ENCODE measurements at regions not wholly inside any gene's neighbourhood (a gene's known extent, or its start where the extent isn't known, plus 50 kb on each side); places are given as distances from the start of the nearest gene placed in this dataset.

DNA sequence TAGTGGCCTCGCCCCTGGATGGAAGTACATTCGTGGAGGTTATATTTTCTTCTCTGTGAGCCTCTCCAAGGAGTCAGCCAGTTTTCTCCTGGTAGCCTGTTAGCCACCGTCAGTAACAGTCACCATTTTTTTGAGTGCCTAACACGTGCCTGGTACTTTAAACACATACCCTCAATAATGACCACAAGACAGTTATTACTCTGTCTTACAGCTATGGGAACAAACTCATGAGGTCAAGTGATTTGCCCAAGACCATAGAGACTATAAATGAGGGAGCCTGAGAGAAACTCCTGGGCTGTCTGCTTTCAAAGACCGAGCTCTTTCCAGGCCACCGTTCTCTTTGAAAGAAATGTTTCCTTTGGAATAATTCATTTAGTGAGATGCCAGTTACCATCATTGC lies 90.4 kb downstream of the PALM2AKAP2 start:
- no peak overlapping the region for H3K27ac ChIP-seq (ENCODE audit: low read depth, low read length, poor library complexity, severe bottlenecking)
- H3K4me2 ChIP-seq (ENCODE audit: low read length): no peak overlapping the region
- no peaks in the 10 kb centered on the region for H3K36me3 ChIP-seq (ENCODE audit: insufficient read depth, low read length)
- H3K9me2 ChIP-seq (ENCODE audit: low read depth, low read length): no peaks in the 10 kb centered on the region
- no peak overlapping the region for H3K9ac ChIP-seq (ENCODE audit: low read length)
- no peak overlapping the region for H2AFZ ChIP-seq (ENCODE audit: low read length)
- H3F3A ChIP-seq (ENCODE audit: insufficient read depth, low read length): no peaks in the 10 kb centered on the region
- H3K4me1 ChIP-seq (ENCODE audit: insufficient read depth, low read length, severe bottlenecking): no peaks in the 10 kb centered on the region
- peaks cover 2% of the 10 kb centered on the region; the same call in 1 of the 2 replicates for H3K27me3 ChIP-seq (ENCODE audit: insufficient read depth, low read length)
- TF ChIP-seq EZH2 (IDR thresholded peaks at IDR 0.05; ENCODE audit: borderline replicate concordance, low read length): no peak
- TF ChIP-seq, protein P1, sequence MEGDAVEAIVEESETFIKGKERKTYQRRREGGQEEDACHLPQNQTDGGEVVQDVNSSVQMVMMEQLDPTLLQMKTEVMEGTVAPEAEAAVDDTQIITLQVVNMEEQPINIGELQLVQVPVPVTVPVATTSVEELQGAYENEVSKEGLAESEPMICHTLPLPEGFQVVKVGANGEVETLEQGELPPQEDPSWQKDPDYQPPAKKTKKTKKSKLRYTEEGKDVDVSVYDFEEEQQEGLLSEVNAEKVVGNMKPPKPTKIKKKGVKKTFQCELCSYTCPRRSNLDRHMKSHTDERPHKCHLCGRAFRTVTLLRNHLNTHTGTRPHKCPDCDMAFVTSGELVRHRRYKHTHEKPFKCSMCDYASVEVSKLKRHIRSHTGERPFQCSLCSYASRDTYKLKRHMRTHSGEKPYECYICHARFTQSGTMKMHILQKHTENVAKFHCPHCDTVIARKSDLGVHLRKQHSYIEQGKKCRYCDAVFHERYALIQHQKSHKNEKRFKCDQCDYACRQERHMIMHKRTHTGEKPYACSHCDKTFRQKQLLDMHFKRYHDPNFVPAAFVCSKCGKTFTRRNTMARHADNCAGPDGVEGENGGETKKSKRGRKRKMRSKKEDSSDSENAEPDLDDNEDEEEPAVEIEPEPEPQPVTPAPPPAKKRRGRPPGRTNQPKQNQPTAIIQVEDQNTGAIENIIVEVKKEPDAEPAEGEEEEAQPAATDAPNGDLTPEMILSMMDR (IDR thresholded peaks at IDR 0.05; ENCODE audit: low read length): no peak
- H3K4me3 ChIP-seq (ENCODE audit: low read depth, low read length, poor library complexity, severe bottlenecking): no peak overlapping the region
- no peaks in the 10 kb centered on the region for H3K9me3 ChIP-seq (ENCODE audit: low read length)
- no peaks in the 10 kb centered on the region for H3K79me2 ChIP-seq (ENCODE audit: insufficient read depth, low read length)
- no peaks in the 10 kb centered on the region for H4K20me1 ChIP-seq (ENCODE audit: insufficient read depth, low read length)

GRCh38 chr9:109872901-109873300 lies 92.9 kb downstream of the PALM2AKAP2 start:
- Histone ChIP-seq H3K9me3 (ENCODE audit: low read length) (no peaks in the 10 kb centered on the region), H3K27me3 (ENCODE audit: insufficient read depth, low read length) (no peaks in the 10 kb centered on the region), H3K27ac (ENCODE audit: low read depth, low read length, poor library complexity, severe bottlenecking) (no peak overlapping the region), H3F3A (ENCODE audit: insufficient read depth, low read length) (no peaks in the 10 kb centered on the region), H3K9ac (ENCODE audit: low read length) (no peak overlapping the region), H3K4me1 (ENCODE audit: insufficient read depth, low read length, severe bottlenecking) (no peaks in the 10 kb centered on the region), H3K4me2 (ENCODE audit: low read length) (no peak overlapping the region), H4K20me1 (ENCODE audit: insufficient read depth, low read length) (no peaks in the 10 kb centered on the region), H3K36me3 (ENCODE audit: insufficient read depth, low read length) (no peaks in the 10 kb centered on the region), H3K9me2 (ENCODE audit: low read depth, low read length) (no peaks in the 10 kb centered on the region), H2AFZ (ENCODE audit: low read length) (no peak overlapping the region), H3K4me3 (ENCODE audit: low read depth, low read length, poor library complexity, severe bottlenecking) (no peak overlapping the region), H3K79me2 (ENCODE audit: insufficient read depth, low read length) (no peaks in the 10 kb centered on the region)
- TF ChIP-seq, protein P1 (IDR thresholded peaks at IDR 0.05; ENCODE audit: low read length): no peak
- no peak for TF ChIP-seq EZH2 (IDR thresholded peaks at IDR 0.05; ENCODE audit: borderline replicate concordance, low read length)

GRCh38 chr9:109875495-109876129 lies 95.6 kb downstream of the PALM2AKAP2 start:
- Histone ChIP-seq H3K9me3 (ENCODE audit: low read length) (no peaks in the 10 kb centered on the region), H3F3A (ENCODE audit: insufficient read depth, low read length) (no peaks in the 10 kb centered on the region), H3K9me2 (ENCODE audit: low read depth, low read length) (no peaks in the 10 kb centered on the region), H3K4me2 (ENCODE audit: low read length) (no peak overlapping the region), H3K36me3 (ENCODE audit: insufficient read depth, low read length) (no peaks in the 10 kb centered on the region), H3K27me3 (ENCODE audit: insufficient read depth, low read length) (no peaks in the 10 kb centered on the region), H3K27ac (ENCODE audit: low read depth, low read length, poor library complexity, severe bottlenecking) (no peak overlapping the region), H3K9ac (ENCODE audit: low read length) (no peak overlapping the region), H2AFZ (ENCODE audit: low read length) (no peak overlapping the region), H3K79me2 (ENCODE audit: insufficient read depth, low read length) (no peaks in the 10 kb centered on the region), H4K20me1 (ENCODE audit: insufficient read depth, low read length) (no peaks in the 10 kb centered on the region), H3K4me1 (ENCODE audit: insufficient read depth, low read length, severe bottlenecking) (no peaks in the 10 kb centered on the region), H3K4me3 (ENCODE audit: low read depth, low read length, poor library complexity, severe bottlenecking) (no peak overlapping the region)
- TF ChIP-seq, protein P1 (IDR thresholded peaks at IDR 0.05; ENCODE audit: low read length): no peak
- TF ChIP-seq EZH2 (IDR thresholded peaks at IDR 0.05; ENCODE audit: borderline replicate concordance, low read length): no peak
